ENCODE measurements at regions not wholly inside any gene's neighbourhood (a gene's known extent, or its start where the extent isn't known, plus 50 kb on each side); places are given as distances from the start of the nearest gene placed in this dataset.
"Not testable (repeated sequence)": the region's sequence is repeated elsewhere in the genome, so short reads cannot be mapped to it uniquely, and the experiment has no call there.

DNA sequence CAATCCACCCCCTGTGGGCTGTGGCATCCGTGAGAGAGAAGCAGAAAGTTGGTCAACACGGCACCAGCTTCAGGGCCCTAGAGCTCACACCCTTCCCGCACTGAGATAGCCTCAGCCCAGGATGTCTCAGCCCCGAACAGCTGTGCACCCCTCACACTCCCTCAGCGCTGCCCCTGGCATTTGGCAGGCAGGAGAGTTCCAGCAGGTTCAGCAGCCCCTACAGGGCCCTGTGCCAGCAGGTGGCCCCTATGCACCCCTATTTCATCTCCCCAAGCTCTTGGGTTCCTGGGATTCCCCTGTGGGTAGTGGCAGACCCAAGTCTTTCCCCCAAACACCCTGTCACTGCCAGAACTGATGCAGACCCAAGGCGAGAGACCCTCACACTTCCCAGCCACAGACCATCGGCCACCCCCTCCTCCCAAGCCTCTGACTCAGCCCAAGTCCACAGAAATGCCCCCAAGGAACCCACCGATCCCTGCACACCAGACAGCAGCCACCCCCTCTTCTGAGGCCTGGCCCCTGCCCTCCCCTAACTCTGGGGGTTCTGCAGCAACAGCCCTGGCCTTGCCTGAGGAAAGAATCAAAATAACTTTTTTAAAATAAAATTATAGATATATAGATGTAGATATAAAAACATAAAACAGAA lies 183.6 kb downstream of the IGLL1 start:
- intact Hi-C loops (cut with micrococcal nuclease): no loop called here

DNA sequence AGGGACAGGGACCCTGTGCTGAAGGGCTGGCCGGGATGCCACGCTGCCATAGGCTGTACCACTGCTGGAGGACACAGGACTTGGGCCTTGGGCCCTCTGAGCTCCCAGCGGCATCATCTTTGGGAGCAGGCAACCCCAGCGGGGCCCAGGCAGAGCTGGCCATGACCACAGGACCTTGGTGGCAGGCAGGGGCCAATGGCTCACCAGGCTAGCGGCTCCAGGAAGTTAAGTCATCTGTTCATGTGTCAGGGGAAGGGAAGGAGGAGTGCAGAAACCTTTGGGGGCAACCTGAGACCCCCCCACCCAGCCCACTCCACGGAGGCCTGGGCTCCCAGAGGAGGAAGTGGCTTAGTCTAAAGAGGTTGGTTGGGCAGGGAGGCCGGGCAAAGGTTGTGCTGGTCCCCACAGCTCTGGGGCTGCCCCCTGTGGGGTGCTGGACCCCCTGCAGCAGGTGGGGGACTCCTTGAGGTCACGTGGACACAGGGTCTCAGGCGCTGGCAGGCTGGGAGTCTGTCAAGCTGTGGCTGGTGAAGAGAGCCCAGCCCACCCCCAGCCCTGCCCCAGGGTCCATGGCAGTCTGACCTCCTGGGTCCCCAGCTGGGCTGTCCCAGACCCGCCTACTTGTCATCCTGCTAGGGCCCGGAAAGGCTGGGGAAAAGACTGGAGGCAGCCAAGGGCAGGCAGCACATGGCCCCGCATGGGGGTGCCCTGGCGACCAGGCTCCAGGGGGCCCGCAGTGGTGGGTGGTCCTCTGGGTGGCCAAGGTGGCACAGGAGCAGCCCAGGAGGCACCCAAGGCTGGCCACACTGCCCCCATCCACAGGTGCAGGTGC lies 184.3 kb downstream of the IGLL1 start:
- intact Hi-C loops (cut with micrococcal nuclease): no loop called here

DNA sequence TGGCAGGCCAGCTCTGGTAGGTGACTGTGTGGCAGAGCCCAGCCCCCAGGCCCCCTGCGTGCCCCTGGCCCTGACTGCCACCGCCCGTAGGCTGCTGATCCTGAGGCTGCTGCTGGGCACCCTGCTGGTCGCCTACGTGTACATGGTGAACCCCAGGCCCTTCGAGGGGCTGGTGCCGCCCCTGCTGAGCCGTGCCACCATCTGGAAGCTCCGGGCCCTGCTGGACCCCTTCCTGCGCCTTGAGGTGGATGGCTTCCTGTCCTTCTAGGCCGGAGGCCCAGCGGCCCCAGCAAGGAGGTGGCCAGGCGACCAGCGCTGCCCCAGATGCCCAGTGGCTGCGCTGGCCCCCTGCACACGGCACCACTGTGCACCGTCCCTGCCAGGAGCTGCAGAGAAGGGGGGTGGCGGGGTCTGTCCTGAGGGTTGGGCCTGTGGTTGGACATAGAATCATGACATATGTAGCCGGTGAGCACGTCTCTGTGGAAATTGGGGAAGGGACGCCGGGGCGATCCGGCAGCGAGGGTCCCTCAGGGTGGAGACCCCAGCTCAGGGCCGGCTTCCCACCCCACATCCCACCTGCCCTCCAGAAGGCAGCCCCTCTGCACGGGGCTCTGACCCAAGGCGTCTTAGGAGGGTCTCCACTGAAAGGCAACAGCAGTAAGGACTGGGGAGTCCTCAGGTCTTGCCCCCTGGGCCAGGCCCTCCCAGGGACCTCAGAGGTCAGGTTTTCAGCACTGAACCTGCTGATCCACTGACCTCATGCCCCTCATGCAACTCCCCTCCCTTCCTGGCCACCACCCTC lies 185.4 kb downstream of the IGLL1 start:
- intact Hi-C loops (cut with micrococcal nuclease): no loop called here

DNA sequence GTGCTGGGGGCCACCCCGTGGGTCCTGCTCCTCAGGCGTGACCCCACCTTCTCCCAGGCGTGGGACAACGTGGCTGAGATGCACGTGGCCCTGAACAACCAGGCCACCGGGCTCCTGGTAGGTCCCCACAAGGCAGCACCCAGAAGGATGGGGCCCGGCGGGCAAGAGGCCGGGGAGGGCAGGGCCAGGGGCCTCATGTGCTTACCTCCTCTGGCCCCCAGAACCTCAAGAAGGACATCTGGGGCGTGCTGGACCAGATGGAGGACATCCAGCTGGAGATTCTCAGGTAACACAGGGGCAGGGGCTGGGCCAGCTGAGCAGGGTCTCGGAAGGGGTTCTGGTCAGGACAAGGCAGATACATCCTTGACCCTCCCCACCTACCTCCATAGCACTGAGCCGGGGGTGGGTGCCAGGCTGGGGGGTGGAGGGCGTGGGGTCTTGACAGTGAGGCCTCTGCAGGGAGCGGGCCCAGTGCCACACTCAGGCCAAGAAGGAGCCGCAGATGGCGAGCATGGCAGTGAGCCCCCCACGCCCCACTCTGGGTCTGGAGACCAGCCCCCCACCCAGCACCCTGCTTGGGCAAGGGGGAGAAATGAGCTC lies 186.3 kb downstream of the IGLL1 start:
- intact Hi-C loops (cut with micrococcal nuclease): no loop called here

DNA sequence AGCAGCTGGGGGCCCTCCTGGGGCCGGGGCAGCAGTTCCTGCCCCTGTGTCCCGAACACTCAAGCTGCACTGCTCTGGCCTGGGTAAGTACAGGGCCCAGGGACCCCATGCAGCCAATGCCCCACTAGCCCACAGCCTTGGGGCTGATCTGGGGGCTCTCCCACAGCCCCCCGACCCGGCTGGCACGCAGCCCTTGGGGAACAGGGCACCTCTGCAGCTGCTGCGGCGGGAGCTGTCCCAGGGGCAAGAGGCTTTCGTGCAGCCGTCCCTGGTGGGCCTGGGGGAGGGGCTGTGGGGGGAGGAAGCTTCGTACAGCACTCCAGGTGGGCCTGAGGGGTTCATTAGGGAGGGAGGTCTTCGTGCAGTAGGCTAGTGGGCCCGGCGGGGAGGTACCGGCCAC lies 186.9 kb downstream of the IGLL1 start:
- intact Hi-C loops (cut with micrococcal nuclease): not testable (repeated sequence)

DNA sequence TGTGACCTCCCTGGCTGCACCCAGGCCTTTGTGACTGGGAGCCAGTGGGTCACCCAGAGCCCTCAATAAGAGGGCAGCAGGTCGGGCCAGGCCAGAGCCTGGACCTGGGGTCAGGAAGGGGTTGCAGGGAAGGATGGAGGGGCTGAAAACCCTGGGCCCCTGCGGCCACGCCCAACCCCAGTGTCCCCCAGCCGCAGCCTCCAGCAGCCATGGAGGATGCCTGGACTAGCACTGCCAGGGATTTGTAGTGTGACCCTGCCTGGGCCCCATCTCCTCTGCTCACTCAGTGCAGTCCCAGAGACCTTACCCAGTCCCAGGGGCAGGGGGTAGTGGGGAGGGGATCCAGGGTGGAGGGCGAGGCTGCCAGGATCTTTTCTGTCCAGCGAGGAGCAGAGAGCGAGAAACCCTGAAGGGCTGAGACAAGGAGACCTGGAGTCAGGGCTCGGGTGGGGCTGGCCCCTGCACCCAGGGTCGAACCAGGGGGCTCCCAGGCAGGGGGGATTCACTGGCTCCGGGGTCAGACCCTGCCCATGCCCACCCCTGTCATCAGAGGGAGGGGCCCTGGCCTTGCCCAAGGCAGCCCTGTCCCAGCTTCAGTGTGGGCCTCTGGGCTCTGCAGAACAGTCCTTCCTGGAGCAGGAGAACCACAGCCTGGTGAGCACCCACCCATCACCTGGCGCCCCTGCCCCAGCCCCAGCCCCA lies 187.5 kb downstream of the IGLL1 start:
- intact Hi-C loops (cut with micrococcal nuclease): no loop called here

DNA sequence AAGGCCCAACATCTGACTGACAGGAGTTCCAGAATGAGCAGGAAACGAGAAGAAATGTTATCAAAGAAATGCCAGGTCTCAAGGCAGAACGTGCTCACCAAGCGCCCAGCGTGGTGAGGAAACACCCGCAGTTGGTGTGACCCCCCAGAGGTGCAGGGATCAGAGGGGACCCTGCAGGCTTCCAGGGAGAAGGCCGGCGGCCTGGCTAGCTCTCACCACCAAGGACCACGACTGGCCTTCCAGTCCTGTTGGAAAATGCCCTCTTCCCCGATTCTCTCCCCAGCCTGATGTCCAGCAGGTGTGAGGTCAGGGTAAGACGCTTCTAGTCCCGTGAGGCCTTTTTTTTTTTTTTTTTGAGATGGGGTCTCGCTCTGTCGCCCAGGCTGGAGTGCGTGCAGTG lies 189.1 kb downstream of the IGLL1 start:
- intact Hi-C loops (cut with micrococcal nuclease): no loop called here

DNA sequence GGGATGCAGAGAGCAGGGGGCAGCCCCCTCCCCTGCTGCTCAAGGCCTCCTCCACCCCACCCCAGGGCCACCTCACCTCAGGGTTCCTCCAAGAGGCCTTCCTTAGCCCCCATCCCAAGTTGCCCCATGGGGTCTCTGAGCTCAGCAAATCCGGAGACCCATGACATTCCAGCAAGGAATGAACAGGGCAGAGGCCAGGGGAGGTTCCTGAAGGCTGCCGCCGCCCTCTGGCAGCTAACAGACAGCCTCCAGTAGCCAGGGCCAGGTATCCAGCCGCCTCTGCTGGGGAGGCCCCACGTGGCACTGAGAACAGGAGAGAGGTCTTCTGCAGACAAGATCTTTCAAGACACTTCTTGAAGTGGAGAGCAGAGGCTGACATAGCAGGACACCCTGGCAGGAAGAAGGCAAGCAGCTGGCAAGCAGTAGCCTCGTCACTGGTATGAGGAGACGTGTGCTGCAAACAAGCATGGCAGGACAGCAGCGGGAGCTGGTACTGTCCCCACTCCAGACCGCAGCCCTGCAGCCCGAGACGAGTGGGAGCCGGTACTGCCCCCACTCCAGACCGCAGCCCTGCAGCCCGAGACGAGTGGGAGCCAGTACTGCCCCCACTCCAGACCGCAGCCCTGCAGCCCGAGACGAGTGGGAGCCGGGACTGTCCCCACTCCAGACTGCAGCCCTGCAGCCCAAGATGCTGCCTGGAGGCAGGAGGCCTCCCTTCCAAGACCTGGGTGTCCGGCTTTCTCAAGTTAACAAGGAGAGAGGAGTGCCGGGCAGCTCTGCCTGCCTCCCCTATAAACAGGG lies 190.6 kb downstream of the IGLL1 start:
- intact Hi-C loops (cut with micrococcal nuclease): no loop called here

DNA sequence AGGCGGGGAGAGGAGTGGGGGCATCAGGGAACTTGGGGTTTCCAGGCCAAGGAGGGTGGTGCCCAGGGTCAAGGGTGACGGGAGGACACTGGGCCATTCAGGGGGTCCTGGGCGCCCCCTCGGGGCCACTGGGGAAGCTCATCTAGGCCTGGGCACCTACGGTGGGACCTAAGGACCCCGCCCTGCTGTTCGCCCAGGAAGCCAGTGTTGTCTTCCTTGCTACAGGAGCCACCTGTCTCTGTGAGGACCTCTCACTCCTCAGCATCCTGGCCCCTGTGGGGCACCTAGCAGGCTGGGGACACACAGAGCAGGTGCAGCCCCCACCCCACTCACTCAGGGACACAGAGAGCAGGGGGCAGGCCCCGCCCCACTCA lies 191.6 kb downstream of the IGLL1 start:
- intact Hi-C loops (cut with micrococcal nuclease): no loop called here

DNA sequence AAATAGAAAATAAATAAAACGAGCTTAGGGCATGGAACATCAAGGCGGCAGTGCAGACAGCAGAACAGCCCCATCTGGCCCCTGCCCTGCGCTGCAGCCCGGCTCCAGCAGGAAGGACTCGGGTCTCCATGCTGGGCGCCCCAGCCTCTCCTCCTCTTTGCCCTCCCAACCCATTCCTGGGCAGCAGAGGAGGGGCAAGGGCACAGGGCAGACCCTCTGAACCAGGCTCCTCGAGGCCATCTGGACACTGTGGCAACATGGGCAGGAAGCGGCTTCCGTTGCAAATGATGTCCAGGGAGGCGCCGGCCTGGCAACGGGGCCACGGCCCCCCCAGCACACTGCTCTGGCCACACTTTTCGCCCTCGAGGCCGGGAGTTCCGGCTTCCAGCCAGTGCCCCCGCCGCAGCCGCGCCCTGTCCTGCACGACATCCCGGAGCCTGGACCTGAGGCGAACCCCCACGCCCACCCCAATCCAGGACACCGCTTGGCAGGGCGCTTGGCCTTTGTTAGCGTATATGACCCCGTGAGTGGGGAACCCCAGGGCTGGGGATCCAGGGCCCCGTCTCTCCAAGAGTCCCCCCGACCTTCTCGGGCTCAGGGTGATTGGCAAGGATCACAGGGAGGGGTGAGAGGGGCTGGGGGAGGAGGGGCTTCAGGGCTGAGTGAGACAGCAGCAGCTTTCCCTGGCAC lies 192.1 kb downstream of the IGLL1 start:
- intact Hi-C loops (cut with micrococcal nuclease): no loop called here

DNA sequence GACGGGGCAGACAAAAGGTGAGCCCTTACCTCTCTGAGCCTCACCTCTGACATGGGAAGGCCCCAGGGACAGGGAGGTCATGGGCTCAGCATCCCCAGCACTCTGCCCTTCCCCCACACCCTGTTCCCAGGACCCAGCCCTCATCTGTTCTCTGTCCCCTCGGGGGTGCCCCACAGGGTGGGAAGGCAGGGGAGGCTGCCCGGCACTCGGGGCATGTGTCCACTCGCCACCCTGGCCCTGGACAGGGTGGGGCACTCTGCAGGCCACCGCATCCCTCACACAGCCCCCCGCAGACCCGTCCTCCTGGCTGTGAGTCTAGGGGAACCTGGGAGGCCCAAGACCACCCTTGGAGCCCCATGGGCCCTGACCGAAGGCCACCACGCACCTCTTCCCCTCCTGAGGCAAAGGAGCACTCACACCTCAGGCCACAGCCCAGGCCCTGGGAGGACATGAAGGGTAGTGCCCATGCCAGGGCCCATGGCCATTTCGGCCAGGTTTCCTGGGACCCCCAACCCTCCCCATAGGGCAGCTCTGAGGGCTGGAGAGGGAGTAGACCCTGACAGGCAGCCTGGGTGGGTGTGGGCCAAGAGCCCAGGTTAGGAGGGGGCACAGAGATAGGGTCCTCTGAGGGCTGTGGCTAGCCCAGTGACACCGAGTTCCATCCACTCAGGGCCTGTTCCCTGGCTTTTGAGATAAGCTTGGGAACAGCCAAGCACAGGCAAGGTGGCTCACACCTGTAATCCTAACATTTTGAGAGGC lies 193.1 kb downstream of the IGLL1 start:
- intact Hi-C loops (cut with micrococcal nuclease): no loop called here

DNA sequence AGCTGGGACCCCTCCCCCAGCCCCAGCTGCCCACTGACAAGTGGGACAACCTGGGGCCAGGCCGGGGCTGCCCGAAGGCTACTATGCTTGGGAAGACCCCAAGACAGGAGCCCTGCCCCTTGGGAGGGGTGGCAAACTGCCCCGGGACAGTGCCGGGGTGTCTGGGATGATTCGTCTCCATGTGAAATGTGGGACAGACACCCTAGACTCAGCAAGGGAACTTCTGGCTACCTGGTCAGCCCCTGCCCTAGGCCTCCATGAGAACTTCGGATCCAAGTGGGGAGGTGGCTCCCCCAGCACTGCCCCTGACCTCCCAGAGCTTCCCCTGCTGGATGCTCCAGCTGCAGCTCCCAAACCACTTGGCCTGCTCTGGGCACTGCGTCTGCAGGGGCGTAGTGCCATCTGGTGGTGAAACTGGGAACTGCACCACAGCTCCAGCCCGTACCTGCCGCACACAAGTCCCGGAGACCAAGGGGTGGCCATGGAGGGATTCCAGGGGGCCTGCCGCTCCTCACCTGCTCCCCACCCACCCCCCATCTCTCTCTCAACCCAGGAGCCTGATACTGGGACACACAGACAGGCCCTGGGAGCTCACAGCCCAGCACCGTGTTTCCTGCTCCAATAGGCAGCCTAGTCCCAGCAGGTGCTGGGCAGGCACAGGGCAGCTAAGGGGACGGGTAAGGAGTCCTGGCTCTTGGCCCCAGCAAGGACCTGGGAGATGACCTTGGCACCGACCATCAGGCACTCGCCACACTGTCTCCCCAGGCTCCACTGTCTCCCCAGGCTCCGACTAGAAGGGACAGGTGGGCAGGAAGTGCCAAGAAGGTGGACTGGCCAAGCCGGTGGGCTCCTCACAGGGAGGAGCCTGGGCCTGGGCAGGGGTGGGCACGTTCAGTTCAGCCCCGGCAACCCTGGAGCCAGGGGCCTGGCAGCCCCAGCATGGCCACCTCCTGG lies 194.1 kb downstream of the IGLL1 start:
- intact Hi-C loops (cut with micrococcal nuclease): no loop called here

DNA sequence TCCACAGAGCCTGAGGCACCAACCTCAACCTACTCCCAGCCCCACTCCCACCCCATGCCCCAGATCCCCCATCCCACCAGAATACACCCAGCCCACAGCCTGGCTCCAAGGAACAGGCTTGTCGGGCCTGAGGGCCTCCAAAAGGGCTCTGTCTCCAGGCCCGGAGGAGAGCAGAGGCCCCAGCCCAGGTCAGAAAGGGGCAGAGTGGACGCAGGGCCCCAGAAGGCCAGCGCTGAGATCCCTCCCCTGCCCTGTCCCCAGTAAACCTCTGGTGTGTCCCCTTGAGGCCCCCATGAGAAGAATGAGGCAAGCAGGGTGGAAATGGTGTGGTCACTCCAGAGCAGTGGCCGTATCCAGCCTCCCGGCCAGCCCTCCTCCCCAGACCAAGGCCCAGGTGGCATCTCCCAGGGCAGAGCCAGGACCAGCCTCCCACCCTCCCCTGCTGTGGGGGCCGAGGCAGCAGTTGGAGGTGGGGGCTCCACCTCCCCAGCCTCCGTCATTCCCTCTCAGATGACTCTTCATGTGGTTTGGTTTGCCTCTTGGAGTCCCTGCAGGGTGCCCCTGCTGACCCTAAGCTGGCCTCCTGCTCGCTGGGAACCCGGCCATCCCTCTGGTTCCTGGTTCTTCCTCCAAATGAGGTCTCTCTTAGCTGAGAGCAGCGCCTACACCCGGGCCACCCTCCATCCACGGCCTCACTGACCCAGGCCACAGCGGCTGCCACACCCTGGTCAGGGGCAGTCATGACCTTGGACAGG lies 195.0 kb downstream of the IGLL1 start:
- intact Hi-C loops (cut with micrococcal nuclease): no loop called here

DNA sequence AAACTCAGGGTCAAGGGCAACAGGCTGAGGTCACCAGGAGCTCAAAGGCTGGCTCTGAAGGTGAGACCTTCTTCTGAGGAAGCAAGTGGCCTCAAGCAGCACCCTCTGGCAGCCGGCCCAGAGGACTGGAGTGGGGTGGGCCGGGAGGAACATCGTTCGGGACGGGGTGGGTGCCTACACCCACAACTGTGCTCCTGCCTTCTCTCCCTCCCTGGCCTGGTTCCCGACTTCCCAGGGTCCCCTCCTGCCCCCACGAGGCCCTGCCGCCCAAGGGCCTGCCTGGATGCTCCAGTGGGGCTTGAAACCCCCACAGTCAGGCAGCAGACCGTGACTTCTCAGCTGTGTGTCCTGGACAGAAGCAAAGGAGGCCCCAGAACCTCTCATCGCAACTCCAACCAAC lies 195.7 kb downstream of the IGLL1 start:
- intact Hi-C loops (cut with micrococcal nuclease): no loop called here

DNA sequence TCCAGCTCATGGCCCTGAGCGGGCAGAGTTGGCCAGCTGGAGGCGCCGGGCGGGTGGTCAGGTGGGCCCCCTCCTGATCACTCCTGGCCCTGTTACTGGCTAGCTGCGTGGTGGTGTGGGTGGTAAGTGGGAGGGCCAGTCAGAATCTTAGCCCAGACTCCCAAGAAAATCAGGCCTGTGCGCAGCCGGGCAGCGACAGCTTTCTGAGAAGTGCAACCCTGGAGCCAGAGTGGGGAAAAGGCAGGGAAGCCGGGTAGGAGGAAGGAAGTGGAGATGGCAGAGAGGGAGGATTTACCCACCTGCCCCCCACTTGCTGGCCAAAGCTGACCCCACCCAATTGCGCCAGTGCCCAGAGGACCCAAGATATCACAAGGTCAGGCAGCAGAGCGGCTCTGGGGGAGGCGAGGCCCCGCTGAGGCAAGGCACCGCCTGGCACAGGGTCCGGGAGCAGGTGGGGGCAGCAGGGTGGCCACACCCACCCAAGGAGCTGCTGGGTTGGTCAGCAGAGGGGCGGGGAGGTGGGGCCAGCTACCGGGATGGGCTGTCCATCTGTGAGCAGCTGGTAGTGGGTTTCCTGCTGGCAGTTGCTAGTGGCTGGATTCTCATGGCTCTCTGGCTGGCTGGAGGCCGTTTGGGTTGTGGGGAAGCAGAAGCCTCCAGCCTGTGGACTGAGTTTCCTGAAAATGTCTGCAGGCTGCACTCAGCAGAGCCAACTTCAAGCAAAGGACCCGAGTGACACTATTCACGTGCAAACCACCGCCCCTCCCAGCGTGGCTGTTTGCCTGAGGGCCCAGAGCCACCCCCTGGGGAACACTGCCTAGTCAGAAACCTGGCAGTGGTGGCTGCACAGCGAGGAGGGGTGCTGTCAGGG lies 196.4 kb downstream of the IGLL1 start:
- intact Hi-C loops (cut with micrococcal nuclease): no loop called here

Measured in T-helper 2 cell treated with Interferon-gamma antibody and Interleukin-4, amounts not matched to agents 100 ng/mL and 5 ng/mL, for 36 hours (primary cell).